Lung (tissue), 11 donors: ENCODE measurements at regions not wholly inside any gene's neighbourhood (a gene's known extent, or its start where the extent isn't known, plus 50 kb on each side); places are given as distances from the start of the nearest gene placed in this dataset.
A peak's percentile ranks its signal among the peaks of the same experiment; 100 is the strongest.

Source experiments
- ATAC-seq: fragments of 200-7000 bp; cut with Tn5 transposase; one replicate; pipeline ENCODE4 v1.9.1; 2020; ENCODE audit warnings: moderate number of reproducible peaks; ENCODE audit not compliant: insufficient read depth, low FRiP score
- DNase-seq, 3 donors: peaks; one replicate each; pipeline ENCODE4 v3.0.0-alpha.2; 2013 to 2017
- H3K27ac ChIP-seq, 2 donors: one replicate each; pipeline ENCODE4 v1.5.1; 2013; ENCODE audit warnings: mild to moderate bottlenecking in 2 of 2, moderate library complexity in 2 of 2, control low read depth in 1 of 2, inconsistent platforms in 1 of 2, low read depth in 1 of 2, low read length in 1 of 2
- H3K27me3 ChIP-seq, 3 donors: one replicate each; pipeline ENCODE4 v1.5.1; 2013; ENCODE audit warnings: low read length in 2 of 3; ENCODE audit not compliant: control insufficient read depth in 3 of 3, insufficient read depth in 3 of 3
- H3K36me3 ChIP-seq, 4 donors: one replicate each; pipeline ENCODE4 v1.5.1; 2013; ENCODE audit warnings: low read length in 4 of 4, mild to moderate bottlenecking in 1 of 4, moderate library complexity in 1 of 4; ENCODE audit not compliant: control insufficient read depth in 4 of 4, insufficient read depth in 4 of 4
- H3K4me1 ChIP-seq, 5 donors: one replicate each; pipeline ENCODE4 v1.5.1; 2013; ENCODE audit warnings: low read length in 5 of 5, mild to moderate bottlenecking in 2 of 5, moderate library complexity in 1 of 5; ENCODE audit not compliant: control insufficient read depth in 5 of 5, insufficient read depth in 5 of 5
- H3K4me3 ChIP-seq: one replicate; pipeline ENCODE4 v1.5.1; 2013; ENCODE audit warnings: mild to moderate bottlenecking, control low read depth, moderate library complexity
- H3K9ac ChIP-seq, 2 donors: one replicate each; pipeline ENCODE4 v1.5.1; 2013; ENCODE audit warnings: low read length in 2 of 2, control low read depth in 1 of 2; ENCODE audit not compliant: insufficient read depth in 1 of 2
- H3K9me3 ChIP-seq, 4 donors: one replicate each; pipeline ENCODE4 v1.5.1; 2013; ENCODE audit warnings: low read length in 3 of 4, mild to moderate bottlenecking in 1 of 4, moderate library complexity in 1 of 4; ENCODE audit not compliant: control insufficient read depth in 4 of 4, insufficient read depth in 3 of 4
- WGBS, 2 donors: extraction: QIAGEN DNeasy Blood & Tissue Kit; methylation state at CpG; one replicate each; pipeline ENCODE4 v1.1.7; 2013; 5-methylcytosine and 5-hydroxymethylcytosine counted together
- TF ChIP-seq, protein P1 (sequence below): IDR thresholded peaks from 2 replicates; pipeline ENCODE4 v1.5.1; 2012; ENCODE audit warnings: mild to moderate bottlenecking; ENCODE audit errors: control extremely low read depth, extremely low read depth
- donor health status: control.
- donor health status: control.
- donor health status: Bipolar disorder and iron deficiency.
- donor health status: healthy.
- donor health status: DM: yes; HTN: yes; CAD: no.

- no peak for ATAC-seq
- no peak for DNase-seq
- no peaks in the 10 kb centered on the region for H3K36me3 ChIP-seq
- H3K27ac ChIP-seq, result no peak overlapping the region
- no peak overlapping the region for H3K9ac ChIP-seq
- H3K27me3 ChIP-seq, result no peaks in the 10 kb centered on the region
- H3K4me3 ChIP-seq, result no peak overlapping the region
- TF ChIP-seq, protein P1, sequence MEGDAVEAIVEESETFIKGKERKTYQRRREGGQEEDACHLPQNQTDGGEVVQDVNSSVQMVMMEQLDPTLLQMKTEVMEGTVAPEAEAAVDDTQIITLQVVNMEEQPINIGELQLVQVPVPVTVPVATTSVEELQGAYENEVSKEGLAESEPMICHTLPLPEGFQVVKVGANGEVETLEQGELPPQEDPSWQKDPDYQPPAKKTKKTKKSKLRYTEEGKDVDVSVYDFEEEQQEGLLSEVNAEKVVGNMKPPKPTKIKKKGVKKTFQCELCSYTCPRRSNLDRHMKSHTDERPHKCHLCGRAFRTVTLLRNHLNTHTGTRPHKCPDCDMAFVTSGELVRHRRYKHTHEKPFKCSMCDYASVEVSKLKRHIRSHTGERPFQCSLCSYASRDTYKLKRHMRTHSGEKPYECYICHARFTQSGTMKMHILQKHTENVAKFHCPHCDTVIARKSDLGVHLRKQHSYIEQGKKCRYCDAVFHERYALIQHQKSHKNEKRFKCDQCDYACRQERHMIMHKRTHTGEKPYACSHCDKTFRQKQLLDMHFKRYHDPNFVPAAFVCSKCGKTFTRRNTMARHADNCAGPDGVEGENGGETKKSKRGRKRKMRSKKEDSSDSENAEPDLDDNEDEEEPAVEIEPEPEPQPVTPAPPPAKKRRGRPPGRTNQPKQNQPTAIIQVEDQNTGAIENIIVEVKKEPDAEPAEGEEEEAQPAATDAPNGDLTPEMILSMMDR, result no peak
- peaks cover 0 to 3% (median 0%) of the 10 kb centered on the region in 5 donors for H3K4me1 ChIP-seq
- 72 to 84% methylated on average over 11 of the region's 11 CpGs for WGBS, 2 donors
- H3K9me3 ChIP-seq, result no peaks in the 10 kb centered on the region
Observed at GRCh38 chr4:27759611-27760575, 899.3 kb downstream of the STIM2 start.

DNA sequence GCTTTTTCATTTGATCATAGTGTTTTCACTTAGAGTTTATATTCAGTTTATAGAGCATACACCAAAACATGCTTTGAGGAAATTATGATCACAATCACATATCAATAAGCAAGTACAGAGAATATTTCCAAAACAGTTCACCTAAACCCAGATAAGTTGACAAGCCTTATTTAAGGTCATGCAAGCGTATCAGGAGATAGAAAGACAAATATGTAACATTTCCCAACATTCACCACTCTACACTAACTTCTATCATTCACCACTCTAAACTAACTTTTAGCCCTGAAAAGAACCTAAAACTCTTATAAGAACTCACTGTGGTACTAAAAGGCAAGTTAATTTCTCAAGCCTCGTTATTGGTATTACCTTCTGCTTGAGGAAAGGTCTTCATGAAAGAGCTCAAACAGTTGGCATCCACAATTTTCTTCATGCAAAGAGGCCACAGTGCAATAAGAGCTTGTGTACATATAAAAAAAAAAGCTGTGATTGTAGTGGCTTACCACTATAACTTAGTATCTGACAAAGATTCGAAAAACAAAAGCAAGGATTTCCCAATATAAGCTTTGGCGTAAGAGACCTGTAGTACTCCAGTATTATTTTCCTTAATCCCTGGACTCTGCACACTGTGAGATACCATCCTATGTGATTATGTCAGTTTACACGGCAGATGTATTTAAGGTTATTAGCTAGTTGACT, 903.3 kb downstream of the STIM2 start:
- Histone ChIP-seq H3K27ac (no peak overlapping the region), H3K36me3 (no peaks in the 10 kb centered on the region), H3K4me3 (no peak overlapping the region), H3K4me1 (peaks cover 0 to 3% (median 0%) of the 10 kb centered on the region in 5 donors), H3K27me3 (no peaks in the 10 kb centered on the region), H3K9ac (no peak overlapping the region), H3K9me3 (no peaks in the 10 kb centered on the region)
- ATAC-seq, result no peak
- TF ChIP-seq, protein P1, result no peak
- 69 to 70% methylated on average over 5 of the region's 5 CpGs for WGBS, 2 donors
- no peak for DNase-seq

DNA sequence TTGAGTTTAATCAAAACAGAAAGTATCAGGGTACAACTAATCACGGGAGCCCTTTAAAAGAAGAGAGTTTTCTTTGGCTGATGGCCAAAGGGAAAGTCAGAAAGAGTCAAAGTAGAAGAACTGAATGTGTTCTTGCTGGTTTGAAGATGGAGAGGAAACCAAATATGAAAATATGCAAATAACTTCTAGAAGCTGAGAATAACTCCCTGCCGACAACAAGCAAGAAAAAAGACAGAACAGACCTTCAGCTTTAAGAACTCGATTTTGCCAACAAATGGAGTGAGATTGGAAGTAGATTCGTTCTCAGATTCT, 903.8 kb downstream of the STIM2 start:
- Histone ChIP-seq H3K27ac (no peak overlapping the region), H3K4me3 (no peak overlapping the region), H3K27me3 (no peaks in the 10 kb centered on the region), H3K9ac (no peak overlapping the region), H3K4me1 (peaks cover 0 to 3% (median 0%) of the 10 kb centered on the region in 5 donors), H3K36me3 (no peaks in the 10 kb centered on the region), H3K9me3 (no peaks in the 10 kb centered on the region)
- ATAC-seq, result no peak
- DNase-seq, result peak in 1 of 3 donors; percentile 17
- 51 to 52% methylated on average over 4 of the region's 4 CpGs for WGBS, 2 donors
- TF ChIP-seq, protein P1, result no peak
